T-cell (primary cell): ENCODE measurements at regions not wholly inside any gene's neighbourhood (a gene's known extent, or its start where the extent isn't known, plus 50 kb on each side); places are given as distances from the start of the nearest gene placed in this dataset.

Experiments
- ATAC-seq, 4 experiments: fragments of 200-7000 bp in 3 of 4; fragments of 150-1000 bp in 1 of 4; cut with Tn5 transposase; replicated peaks in 1 of 4; 1 replicate in 3 of 4; 2 replicates in 1 of 4; pipeline ENCODE4 v1.10.0; 2021; ENCODE audit warnings: moderate library complexity in 3 of 4, mild to moderate bottlenecking in 2 of 4, moderate number of reproducible peaks in 1 of 4
- CTCF ChIA-PET, 2 donors: fragments of 300-600 bp; sonication (Branson Sonifier 250); formaldehyde crosslinking; loops; one replicate each; lab custom pipeline; 2022; ENCODE audit warnings: antibody characterized with exemption in 2 of 2; lab: Charles Lee
- POLR2A ChIA-PET, 2 donors: fragments of 300-600 bp; sonication (Branson Sonifier 250); formaldehyde crosslinking; loops; one replicate each; lab custom pipeline; 2022; ENCODE audit warnings: antibody characterized with exemption in 2 of 2; lab: Charles Lee
- DNase-seq, 35 experiments: peaks; one replicate each; pipeline versions ENCODE4 v3.0.0 to v3.0.0-alpha.2; 2013 to 2023
- H3K27ac ChIP-seq: one replicate; pipeline ENCODE4 v1.5.1; 2013; ENCODE audit warnings: low read length
- H3K27me3 ChIP-seq, 2 experiments: replicated peaks in 1 of 2; 1 replicate in 1 of 2; 2 replicates in 1 of 2; pipeline versions ENCODE4 v1.6.1 to v1.7.0; 2013; ENCODE audit warnings: low read length in 1 of 2, mixed read lengths in 1 of 2; ENCODE audit not compliant: control insufficient read depth in 2 of 2, insufficient read depth in 2 of 2; ENCODE audit errors: extremely low read depth in 1 of 2
- H3K36me3 ChIP-seq, 2 donors: 1 replicate in 1 of 2; 2 replicates in 1 of 2; pipeline versions ENCODE4 v1.6.1 to v1.7.0; 2013; ENCODE audit warnings: low read length in 1 of 2; ENCODE audit not compliant: control insufficient read depth in 2 of 2, insufficient read depth in 1 of 2; ENCODE audit errors: extremely low read depth in 1 of 2
- H3K4me1 ChIP-seq, 2 experiments: 1 replicate in 1 of 2; 2 replicates in 1 of 2; pipeline versions ENCODE4 v1.6.1 to v1.7.0; 2013; ENCODE audit warnings: low read length in 2 of 2, mixed read lengths in 1 of 2; ENCODE audit not compliant: insufficient read depth in 2 of 2, control insufficient read depth in 1 of 2; ENCODE audit errors: extremely low read depth in 1 of 2
- H3K4me3 ChIP-seq, 2 donors: 1 replicate in 1 of 2; 2 replicates in 1 of 2; pipeline versions ENCODE4 v1.5.1 to v1.7.0; 2013; ENCODE audit warnings: mild to moderate bottlenecking in 2 of 2, low read length in 1 of 2, moderate library complexity in 1 of 2; ENCODE audit not compliant: control insufficient read depth in 1 of 2; ENCODE audit errors: extremely low read depth in 1 of 2
- H3K9me3 ChIP-seq: 2 replicates; pipeline ENCODE4 v1.7.0; 2013
- H3K27ac Mint-ChIP-seq, 2 donors: one replicate each; pipeline ENCODE4 v1.8.0; 2020 to 2021; ENCODE audit warnings: mild to moderate bottlenecking in 2 of 2, mixed read lengths in 2 of 2
- H3K27me3 Mint-ChIP-seq, 2 donors: one replicate each; pipeline ENCODE4 v1.8.0; 2021 to 2022; ENCODE audit warnings: mixed read lengths in 2 of 2
- H3K36me3 Mint-ChIP-seq: one replicate; pipeline ENCODE4 v1.8.0; 2021; ENCODE audit warnings: mixed read lengths
- H3K4me1 Mint-ChIP-seq, 3 donors: one replicate each; pipeline ENCODE4 v1.8.0; 2020 to 2022; ENCODE audit warnings: mixed read lengths in 3 of 3, mild to moderate bottlenecking in 1 of 3
- H3K4me3 Mint-ChIP-seq, 3 donors: one replicate each; pipeline ENCODE4 v1.8.0; 2020 to 2022; ENCODE audit warnings: mild to moderate bottlenecking in 3 of 3, mixed read lengths in 3 of 3, moderate library complexity in 3 of 3
- H3K9me3 Mint-ChIP-seq, 3 donors: one replicate each; pipeline ENCODE4 v1.8.0; 2020 to 2022; ENCODE audit warnings: mixed read lengths in 3 of 3
- WGBS: methylation state at CpG from one replicate; pipeline ENCODE4 v1.1.5; 2013; ENCODE audit warnings: missing lambda C conversion rate; ENCODE audit not compliant: insufficient coverage; 5-methylcytosine and 5-hydroxymethylcytosine counted together

DNA sequence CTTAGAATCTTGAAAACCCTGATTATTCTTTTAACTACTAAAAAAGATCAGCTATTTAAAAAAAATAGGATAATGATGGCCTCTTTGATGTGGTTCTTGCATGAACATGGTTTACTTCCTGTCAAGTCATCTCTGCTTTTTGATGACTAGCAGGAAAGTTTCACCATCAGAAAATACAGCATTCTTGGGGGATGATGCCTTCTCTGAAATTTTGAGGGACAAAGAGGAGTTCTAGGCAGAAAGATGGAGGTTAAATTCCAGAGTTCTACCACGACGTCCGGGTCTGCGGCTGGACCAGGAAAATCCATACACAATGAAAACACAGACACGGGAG is 130.4 kb downstream of the OLIG3 start:
- Mint-ChIP-seq H3K27me3 (no peaks in the 10 kb centered on the region), H3K4me3 (peak overlapping the region in 2 of 3 donors; percentile 1 to 35), H3K27ac (peak overlapping the region in 1 of 2 donors; percentile 75), H3K9me3 (no peaks in the 10 kb centered on the region), H3K4me1 (peaks cover 22 to 30% (median 23%) of the 10 kb centered on the region in 3 donors), H3K36me3 (no peaks in the 10 kb centered on the region)
- ATAC-seq (peak; percentile 54 to 84 (median 80)), DNase-seq (peak in 2 of 35 experiments; percentile 6 to 63)
- ChIA-PET CTCF (interaction anchor here in 1 of 2 donors (0.5 to 1.4 kb wide), 5 partner anchors 20 to 1294 kb away, joined by 3 to 7 read pairs (median 3); no protein-coding TSS in a partner anchor), POLR2A (interaction anchor here in 1 of 2 donors (0.6 kb wide), 1 partner anchor 199 kb away, joined by 4 read pairs; no protein-coding TSS in a partner anchor)
- no CpG with 5 or more reads among the region's 5 CpGs for WGBS
- no peaks in the 10 kb centered on the region for H3K27me3 ChIP-seq
- H3K4me3 ChIP-seq = no peak overlapping the region
- no peaks in the 10 kb centered on the region for H3K9me3 ChIP-seq
- H3K36me3 ChIP-seq = no peaks in the 10 kb centered on the region
- H3K27ac ChIP-seq = peak overlapping the region; percentile 4
- H3K4me1 ChIP-seq = peaks cover 12 to 14% of the 10 kb centered on the region in 2 experiments

DNA sequence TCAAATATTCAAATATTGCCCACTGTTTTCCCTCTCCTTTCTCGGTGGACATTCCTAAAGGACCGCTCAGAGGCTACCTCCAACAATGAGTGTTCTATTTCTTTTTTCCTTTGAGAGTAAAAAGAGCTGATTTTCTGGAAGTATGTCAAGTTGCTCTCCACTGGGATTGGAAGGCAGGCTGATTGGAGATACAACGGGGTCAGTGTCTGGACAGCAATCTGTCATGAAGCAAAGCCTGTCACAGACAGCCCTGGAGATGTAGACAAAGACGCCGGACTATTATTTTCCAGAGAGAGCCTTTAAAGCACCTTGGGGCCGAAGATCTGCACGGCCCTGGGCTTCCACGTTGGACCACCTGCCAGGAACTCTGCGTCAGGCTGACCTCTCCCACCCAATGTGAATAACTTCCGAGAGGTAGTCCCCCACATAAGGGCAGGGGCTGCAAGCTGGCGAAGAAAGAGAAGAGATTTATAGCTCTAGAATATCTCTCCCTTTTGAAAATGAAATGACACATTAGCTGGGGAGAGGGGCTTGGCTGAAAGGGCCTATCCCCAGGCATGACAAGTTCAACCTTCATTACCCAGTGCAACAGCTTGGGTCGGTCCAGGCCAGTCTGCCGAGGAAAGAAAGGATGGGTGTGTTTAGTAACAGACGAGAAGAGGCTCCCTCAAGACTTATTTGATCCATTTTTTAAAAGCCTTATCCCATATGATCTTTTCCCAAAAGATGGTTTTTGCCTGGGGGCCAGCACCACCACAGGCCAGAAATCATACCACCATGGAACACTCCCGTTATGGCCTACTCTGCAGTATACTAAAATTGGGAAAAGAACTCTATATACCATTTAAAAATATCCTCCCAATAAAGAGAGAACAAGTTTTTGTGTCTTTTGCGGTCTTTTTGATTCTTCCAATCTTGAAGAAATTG is 131.1 kb downstream of the OLIG3 start:
- Mint-ChIP-seq H3K36me3 (no peaks in the 10 kb centered on the region), H3K27me3 (no peaks in the 10 kb centered on the region), H3K9me3 (no peaks in the 10 kb centered on the region), H3K4me1 (peaks cover 22 to 30% (median 23%) of the 10 kb centered on the region in 3 donors), H3K27ac (peak overlapping the region; percentile 73 to 75), H3K4me3 (peak overlapping the region in 2 of 3 donors; percentile 1 to 35)
- ATAC-seq (peak in 3 of 4 experiments; percentile 27 to 52 (median 47)), DNase-seq (no peak)
- H3K27ac ChIP-seq = peak overlapping the region; percentile 4
- no peaks in the 10 kb centered on the region for H3K9me3 ChIP-seq
- ChIA-PET POLR2A (interaction anchor here (0.5 to 0.6 kb wide), 2 partner anchors 20 to 200 kb away, joined by 3 to 4 read pairs; no protein-coding TSS in a partner anchor), CTCF (interaction anchor here in 1 of 2 donors (0.5 to 1.4 kb wide), 4 partner anchors 19 to 797 kb away, joined by 3 to 7 read pairs (median 3); no protein-coding TSS in a partner anchor)
- peaks cover 12 to 14% of the 10 kb centered on the region in 2 experiments for H3K4me1 ChIP-seq
- no peak overlapping the region for H3K4me3 ChIP-seq
- 96% methylated on average over 5 of the region's 16 CpGs for whole genome bisulfite sequencing
- no peaks in the 10 kb centered on the region for H3K36me3 ChIP-seq
- no peaks in the 10 kb centered on the region for H3K27me3 ChIP-seq

DNA sequence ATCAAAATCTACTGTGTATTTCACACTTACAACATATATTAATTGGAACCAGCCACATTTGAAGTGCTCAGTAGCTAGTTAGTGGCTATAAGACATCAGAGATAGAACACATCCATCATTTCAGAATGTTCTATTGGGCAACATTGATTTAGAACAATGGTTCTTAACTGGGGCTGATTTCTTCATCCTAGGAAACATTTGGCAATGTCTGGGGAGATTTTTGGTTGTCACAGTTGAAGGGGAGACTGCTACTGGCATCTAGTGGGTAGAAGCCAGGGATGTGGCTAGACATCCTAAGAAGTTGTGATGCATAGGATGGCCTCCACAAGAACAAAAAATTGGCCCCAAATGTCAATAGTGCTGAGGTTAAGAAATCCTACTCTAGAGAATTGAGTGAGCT is 132.5 kb downstream of the OLIG3 start:
- ATAC-seq (no peak), DNase-seq (no peak)
- no peaks in the 10 kb centered on the region for H3K36me3 Mint-ChIP-seq
- Histone ChIP-seq H3K9me3 (no peaks in the 10 kb centered on the region), H3K27ac (no peak overlapping the region), H3K27me3 (no peaks in the 10 kb centered on the region), H3K4me3 (no peak overlapping the region), H3K4me1 (peaks cover 12 to 14% of the 10 kb centered on the region in 2 experiments), H3K36me3 (no peaks in the 10 kb centered on the region)
- CTCF ChIA-PET = interaction anchor here (1.1 kb wide), 2 partner anchors 9 to 54 kb away, joined by 3 read pairs; no protein-coding TSS in a partner anchor
- H3K27me3 Mint-ChIP-seq = peaks cover 0 to 4% of the 10 kb centered on the region in 2 donors
- H3K27ac Mint-ChIP-seq = peak overlapping the region in 1 of 2 donors; percentile 3
- H3K9me3 Mint-ChIP-seq = no peaks in the 10 kb centered on the region
- no peak overlapping the region for H3K4me3 Mint-ChIP-seq
- peaks cover 22 to 30% (median 23%) of the 10 kb centered on the region in 3 donors for H3K4me1 Mint-ChIP-seq
- POLR2A ChIA-PET = interaction anchor here in 1 of 2 donors (0.7 kb wide), 1 partner anchor 1324 kb away, joined by 10 read pairs; no protein-coding TSS in a partner anchor

DNA sequence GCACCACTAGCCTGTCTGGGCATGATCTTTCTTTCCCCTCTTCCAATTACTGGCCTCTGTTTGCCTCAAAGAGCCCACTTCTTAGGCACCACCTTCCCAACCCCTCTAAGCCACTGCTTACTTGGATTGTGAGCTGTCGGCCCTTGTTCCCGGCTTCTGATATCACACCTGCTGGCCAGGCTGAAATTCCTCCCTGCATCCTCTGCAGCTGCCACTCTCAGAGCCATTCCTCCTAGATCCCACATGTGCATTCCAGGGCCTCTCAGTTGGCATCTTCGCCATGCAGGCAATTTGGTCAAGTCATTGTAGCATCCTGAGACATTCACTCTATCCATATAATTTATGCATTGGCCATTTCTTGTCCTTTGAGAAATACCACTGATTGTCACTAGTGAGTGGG is 135.9 kb downstream of the OLIG3 start:
- Mint-ChIP-seq H3K27ac (no peak overlapping the region), H3K4me1 (peaks cover 20 to 26% (median 22%) of the 10 kb centered on the region in 3 donors), H3K9me3 (no peaks in the 10 kb centered on the region), H3K27me3 (peaks cover 0 to 4% of the 10 kb centered on the region in 2 donors), H3K36me3 (no peaks in the 10 kb centered on the region), H3K4me3 (no peak overlapping the region)
- Histone ChIP-seq H3K9me3 (no peaks in the 10 kb centered on the region), H3K4me1 (peaks cover 6 to 10% of the 10 kb centered on the region in 2 experiments), H3K27me3 (no peaks in the 10 kb centered on the region), H3K4me3 (no peak overlapping the region), H3K27ac (no peak overlapping the region), H3K36me3 (no peaks in the 10 kb centered on the region)
- ChIA-PET POLR2A (no interaction called here), CTCF (interaction anchor here in 1 of 2 donors (0.6 kb wide), 1 partner anchor 39 kb away, joined by 4 read pairs; no protein-coding TSS in a partner anchor)
- ATAC-seq (no peak), DNase-seq (no peak)
- WGBS = 100% methylated on average over 2 of the region's 3 CpGs

DNA sequence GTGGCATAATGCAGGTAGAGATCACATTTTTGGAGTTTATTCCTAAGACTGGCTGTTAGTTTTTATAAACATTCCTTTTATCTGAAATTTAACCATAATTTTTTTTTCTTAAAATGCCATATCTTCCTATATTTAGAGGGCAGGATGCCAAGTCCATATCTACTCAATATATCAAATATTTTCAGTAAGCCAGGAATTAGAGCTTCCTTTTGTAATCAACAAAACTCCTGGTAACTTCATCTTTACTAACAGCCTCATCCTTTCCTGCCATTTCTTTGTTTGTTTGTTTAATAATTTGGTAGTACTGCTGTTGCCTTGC is 136.3 kb downstream of the OLIG3 start:
- POLR2A ChIA-PET = no interaction called here
- peaks cover 20 to 26% (median 22%) of the 10 kb centered on the region in 3 donors for H3K4me1 Mint-ChIP-seq

DNA sequence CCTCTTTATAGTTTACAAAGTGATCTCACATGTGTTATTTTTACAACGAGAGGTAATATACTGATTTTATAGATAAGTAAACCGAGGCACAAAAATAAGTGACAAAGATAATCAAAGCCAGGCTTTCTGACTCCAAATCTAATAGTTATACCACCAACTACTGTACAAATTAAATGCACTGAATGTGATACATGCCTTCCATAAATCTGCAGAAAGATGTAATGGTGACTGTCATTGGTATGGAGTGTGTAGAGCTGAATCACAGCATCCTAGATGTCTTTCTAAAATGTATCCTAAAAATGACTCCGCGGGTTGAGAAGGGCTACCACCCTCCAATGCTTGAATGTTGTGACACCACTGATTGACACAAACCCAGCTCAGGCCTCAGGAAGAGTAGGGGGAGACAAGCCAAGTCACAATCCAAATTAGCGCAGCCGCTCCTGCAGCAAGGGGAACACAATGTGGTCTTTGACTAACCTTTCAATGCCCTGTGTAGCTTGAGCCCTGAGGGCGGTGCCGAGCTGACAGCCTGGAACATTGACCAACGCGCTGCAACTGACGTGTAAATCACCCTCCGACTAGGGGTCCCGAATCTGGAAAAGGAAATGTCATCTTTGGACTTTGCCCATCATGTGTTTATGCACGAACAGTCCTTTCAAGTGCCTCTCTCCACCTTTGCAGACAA is 136.8 kb downstream of the OLIG3 start:
- H3K36me3 ChIP-seq = no peaks in the 10 kb centered on the region
- no peaks in the 10 kb centered on the region for H3K27me3 ChIP-seq
- ATAC-seq = no peak
- no peak overlapping the region for H3K27ac ChIP-seq
- no peak for DNase-seq
- no peaks in the 10 kb centered on the region for H3K9me3 Mint-ChIP-seq
- no peak overlapping the region for H3K27ac Mint-ChIP-seq
- H3K36me3 Mint-ChIP-seq = no peaks in the 10 kb centered on the region
- no peak overlapping the region for H3K4me3 Mint-ChIP-seq
- H3K27me3 Mint-ChIP-seq = peaks cover 0 to 4% of the 10 kb centered on the region in 2 donors
- peaks cover 3 to 10% of the 10 kb centered on the region in 2 experiments for H3K4me1 ChIP-seq
- no peak overlapping the region for H3K4me3 ChIP-seq
- ChIA-PET CTCF (interaction anchor here in 1 of 2 donors (0.6 kb wide), 1 partner anchor 38 kb away, joined by 4 read pairs; no protein-coding TSS in a partner anchor), POLR2A (no interaction called here)
- WGBS = 86% methylated on average over 9 of the region's 14 CpGs
- no peaks in the 10 kb centered on the region for H3K9me3 ChIP-seq
- H3K4me1 Mint-ChIP-seq = peaks cover 17 to 24% (median 19%) of the 10 kb centered on the region in 3 donors

More for the DNA sequence above, 136.3 kb downstream of the OLIG3 start:
- no peak overlapping the region for H3K4me3 Mint-ChIP-seq
- Histone ChIP-seq H3K27me3 (no peaks in the 10 kb centered on the region), H3K9me3 (no peaks in the 10 kb centered on the region), H3K36me3 (no peaks in the 10 kb centered on the region), H3K4me3 (no peak overlapping the region), H3K27ac (no peak overlapping the region), H3K4me1 (peaks cover 3 to 11% of the 10 kb centered on the region in 2 experiments)
- DNase-seq (no peak), ATAC-seq (no peak)
- no peaks in the 10 kb centered on the region for H3K9me3 Mint-ChIP-seq
- CTCF ChIA-PET = interaction anchor here in 1 of 2 donors (0.6 kb wide), 1 partner anchor 38 kb away, joined by 4 read pairs; no protein-coding TSS in a partner anchor
- H3K36me3 Mint-ChIP-seq = no peaks in the 10 kb centered on the region
- H3K27ac Mint-ChIP-seq = no peak overlapping the region
- H3K27me3 Mint-ChIP-seq = peaks cover 0 to 4% of the 10 kb centered on the region in 2 donors
